Glomerular endothelial cell (primary cell): ENCODE measurements at regions not wholly inside any gene's neighbourhood (a gene's known extent, or its start where the extent isn't known, plus 50 kb on each side); places are given as distances from the start of the nearest gene placed in this dataset.

Source experiments
- DNase-seq: peaks from one replicate; pipeline ENCODE4 v3.0.0-alpha.2; 2011; ENCODE audit warnings: low read depth, low spot score; ENCODE audit errors: extremely low read depth

DNA sequence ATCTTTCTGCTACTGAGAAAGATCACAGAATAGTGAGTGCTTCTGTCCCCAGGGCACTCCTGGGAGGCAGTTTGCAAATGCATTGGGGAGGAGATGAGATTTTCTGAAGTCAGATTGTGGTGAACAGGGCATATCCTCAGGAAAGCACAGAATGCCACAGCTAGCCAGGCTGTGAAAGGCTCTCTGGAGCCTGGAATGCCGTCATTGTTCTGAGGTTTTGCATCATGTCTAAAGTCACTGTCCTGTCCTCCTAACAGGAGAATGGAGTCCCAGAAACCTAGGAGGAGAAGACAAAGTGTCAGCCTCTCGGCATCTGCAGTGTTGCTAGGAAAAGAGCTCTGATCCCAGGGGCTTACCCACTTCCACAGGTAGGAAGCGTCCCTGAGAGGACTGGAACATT, 69.2 kb upstream of the IGFBP3 start:
- DNase-seq: no peak

DNA sequence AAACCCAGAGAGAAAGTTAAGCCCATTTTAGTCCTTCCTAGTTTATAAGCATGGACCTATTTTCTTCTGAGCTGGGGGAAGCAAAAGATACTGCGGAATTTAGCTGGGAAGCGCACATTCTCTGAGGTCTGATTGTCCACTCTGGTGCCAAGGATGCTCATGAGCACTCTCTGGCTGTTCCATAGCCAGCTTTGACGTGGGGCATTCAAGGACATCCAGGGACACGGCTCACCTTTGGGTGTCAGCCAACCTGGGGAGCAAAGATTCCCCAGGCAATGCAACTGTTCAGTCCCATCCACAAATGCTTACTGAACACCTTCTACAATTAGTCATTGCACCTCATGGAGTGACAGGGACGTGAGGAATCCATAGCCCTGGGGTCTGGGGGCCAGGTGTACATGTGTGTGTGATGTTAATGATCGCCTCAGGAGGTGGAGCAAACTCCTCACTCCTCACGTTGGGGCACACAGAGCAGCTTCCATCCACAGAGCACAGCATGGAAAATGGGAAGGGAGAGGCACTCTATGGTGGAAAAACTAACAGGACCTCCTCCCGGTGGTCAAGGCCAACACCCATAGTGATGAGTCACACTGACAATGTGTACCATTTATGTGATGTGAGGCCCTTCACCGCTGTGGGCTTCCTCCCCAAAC, 67.5 kb upstream of the IGFBP3 start:
- DNase-seq: no peak

DNA sequence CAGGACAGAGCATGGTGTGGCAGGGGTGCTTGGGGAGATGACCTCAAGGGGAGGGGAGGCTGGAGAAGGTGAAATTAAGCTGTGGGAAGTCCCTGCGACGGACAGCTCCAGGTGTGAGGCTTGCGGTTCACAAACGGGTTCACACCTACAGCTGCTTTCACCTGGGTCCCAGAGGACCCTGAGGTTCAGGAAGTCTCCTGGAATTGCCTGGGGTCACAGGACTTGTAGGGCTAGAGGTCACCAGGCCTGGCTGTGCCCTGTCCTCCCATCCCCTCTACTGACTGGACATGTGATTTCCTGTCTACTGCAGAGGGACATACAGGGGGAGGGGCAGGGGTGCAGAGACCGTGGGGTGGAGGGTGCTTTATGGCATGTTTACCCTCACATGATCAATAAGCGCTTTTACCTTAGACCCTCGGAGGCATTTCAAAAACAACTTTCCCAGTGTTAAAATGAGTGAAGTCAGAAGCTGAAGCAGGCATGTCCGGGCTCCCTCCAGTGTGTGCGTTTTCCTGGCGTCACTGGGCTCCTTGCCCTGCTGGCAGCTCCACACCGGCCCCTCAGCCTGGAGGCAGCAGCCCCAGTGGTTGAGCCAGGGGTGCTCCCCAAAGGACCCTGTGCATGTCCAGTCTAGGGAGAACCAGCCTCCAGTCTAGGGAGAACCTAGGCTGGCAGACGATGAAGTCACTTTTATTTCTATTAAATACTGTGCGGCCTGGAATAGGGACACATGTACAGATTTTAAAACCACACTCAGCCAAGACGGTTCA, 66.6 kb upstream of the IGFBP3 start:
- DNase-seq: no peak

DNA sequence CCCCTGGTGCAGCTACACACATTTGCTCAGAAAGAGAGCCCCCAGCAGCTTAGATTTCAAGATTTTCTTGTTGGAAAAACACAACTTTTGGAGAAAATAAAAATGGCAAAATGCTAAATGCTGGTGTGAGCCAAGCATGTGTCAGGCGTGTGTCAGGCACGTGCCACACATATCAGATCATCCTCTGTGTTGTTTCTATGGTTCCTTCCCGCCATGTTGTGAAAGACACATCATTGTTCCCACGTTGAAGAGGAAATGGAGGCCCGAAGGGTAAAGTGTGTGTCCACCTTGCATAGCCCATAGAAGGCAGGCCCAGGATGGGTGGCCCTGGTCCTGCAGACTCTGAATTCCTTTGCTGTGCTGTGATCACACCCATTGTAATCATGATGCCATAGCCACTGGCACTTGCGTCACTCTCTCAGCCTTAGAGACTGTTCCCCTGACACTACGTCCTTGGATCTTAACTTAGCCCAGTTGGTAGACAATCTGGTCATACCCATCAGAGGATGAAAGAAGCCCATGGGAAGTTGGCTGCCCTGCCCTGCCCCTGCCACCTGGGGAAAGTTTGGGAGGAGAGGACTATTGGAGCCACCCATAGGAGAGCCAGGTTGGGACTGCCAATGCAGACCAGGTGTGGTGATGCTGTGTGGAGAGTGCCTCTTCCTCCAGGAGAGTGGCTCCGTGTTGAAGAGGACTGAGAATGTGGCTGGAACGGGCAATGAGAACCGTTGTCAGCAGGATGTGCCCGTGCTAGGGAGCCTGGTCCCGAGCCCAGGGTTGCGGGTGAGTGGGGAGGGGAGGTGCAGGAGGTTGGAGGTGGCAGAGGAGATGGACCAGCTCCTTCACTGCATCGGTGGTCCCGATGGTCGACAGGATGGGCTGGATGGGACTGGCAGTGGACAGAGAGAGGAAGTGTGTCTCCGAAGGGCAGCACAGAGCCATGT, 65.6 kb upstream of the IGFBP3 start:
- DNase-seq: no peak

DNA sequence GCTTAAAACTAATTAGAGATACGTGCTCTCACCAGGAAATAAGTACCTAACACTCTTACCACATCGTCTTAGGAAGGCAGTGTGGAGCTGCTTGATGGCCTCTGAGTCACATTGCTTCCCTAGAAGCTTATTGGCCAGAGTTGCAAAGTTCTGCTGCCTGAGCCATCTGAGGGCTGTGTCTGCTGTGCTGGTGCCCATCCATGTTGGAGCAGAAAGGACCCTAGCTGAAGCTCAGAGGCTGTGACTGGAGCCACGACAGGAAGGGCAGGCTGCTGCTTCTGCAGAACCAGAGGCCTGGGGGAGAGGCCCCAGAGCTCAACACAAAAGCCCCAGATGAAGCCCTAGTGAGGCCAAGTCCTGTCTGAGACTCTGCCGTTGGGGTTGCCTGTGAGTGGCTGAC, 64.8 kb upstream of the IGFBP3 start:
- no peak for DNase-seq

DNA sequence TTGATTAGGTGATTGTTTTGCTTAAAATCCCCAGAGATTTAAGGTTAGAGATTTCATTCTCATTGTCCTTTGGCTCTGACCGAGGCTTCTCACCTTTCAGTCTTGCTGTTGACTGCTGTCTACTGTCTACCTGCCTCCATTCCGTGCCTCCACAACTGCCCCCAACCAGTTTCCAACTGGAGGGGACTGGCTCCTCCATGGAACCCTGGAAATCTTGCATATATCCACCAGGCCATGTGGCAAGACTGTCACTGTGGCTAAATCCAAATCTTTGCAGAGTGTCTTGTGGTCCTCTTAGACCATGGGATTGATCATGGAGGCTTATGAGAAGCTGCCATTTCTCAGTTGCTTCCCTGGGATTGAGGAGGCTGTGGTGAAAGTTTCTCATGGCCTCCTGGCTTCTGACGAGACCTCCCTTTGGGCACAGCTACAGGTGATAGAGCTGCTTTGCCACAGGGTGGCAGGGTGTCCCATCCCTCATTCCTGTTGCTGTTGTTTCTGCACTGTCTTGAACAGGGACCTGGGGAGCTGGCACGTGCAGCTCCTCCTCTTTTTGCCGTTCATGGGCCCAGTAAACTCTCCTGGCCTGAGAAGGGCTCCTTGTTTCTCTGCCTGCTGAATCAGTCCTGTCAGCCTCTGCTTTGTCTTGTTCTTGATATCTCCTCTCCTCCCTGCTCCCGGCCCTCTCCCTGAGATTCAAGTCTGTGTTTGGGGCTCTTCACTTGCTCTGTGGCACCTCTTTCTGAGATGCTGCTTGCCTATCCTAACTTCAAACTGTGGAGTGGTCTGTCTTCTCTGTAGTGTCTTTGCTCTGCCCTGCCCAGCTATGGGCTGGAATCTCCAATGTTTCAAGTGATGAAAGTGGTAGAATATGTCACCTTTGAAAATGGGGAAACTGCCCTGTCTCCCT, 63.6 kb upstream of the IGFBP3 start:
- no peak for DNase-seq

DNA sequence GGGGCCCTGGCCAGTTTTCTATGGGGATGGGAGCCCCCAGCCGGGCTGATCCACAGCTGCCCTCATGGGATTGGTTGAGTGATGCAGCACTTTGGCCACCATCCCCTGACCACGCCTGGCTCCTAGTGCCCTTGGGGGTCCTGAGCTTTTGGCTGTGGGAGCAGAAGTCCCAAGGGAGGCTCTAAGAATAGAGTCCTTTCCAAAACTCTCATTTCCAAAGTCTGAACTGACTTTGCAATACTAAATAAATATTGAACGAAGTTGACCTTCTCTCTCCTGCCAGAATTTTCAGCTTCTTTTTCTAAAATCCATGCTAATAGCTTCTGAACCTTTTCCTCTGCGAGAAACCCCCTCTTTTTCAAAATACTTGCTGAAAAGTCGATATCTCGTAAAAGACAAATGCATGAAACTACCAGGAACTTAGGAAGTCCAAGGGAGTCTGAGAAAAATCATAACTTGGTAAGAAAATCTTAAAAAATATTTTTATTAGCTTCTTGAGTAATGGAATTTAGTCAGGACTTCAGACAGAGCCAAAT, 62.7 kb upstream of the IGFBP3 start:
- DNase-seq: no peak

DNA sequence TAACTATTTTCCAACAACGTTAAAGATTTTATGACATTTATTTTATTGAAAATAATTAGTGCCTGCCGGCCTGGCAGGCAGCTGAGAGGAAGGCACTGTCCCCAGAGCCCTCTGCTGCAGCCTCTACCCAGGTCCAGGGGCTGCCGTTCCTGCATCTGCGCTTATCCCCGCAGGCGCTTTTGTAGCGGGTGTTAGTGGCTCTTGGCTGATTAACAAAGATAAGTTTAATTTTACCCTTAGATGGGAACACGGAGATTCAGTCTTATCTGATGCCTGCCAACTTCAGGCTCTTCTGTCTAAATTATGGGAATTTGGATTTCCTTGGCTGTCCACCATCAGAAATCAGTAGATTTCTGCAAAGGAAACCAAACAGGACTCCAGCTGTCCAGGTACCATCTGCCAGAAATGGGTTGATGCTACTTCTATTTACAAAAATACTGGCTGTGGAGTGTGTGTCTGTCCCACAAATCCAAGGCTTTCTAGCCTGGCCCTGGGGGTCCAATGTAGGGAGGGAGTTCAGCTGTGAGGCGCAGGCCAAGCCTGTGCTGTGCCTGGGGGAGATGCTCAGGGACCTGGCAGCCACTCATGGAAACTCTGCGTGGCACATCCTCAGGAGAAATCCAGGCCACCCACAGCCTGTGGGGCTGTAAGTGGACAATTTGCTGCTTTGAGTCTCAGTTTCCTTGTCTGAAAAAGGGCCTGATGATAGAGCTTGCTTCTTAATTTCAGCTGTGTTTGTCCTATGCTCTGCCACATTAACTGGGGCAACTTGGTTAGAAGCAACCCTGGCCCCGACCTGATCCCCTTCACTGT, 62.0 kb upstream of the IGFBP3 start:
- no peak for DNase-seq

DNA sequence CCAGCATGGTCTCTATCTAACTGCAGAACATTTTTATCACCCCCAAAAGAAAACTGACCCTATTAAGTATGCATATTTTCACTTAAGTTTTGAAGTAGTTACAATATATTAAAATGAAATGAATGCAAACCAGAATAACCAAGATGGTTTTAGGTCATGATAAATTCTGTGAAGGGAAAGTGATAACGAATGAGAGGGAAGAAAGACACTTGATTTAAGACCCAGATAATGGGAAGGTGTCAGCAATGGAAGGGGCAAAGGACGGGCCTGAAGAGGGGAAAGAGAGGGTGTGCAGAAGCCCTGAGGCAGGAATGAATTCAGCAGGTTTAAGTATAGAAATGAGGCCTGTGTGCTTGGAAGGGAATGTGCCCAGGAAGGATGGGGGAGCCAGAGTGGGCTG, 61.1 kb upstream of the IGFBP3 start:
- no peak for DNase-seq

DNA sequence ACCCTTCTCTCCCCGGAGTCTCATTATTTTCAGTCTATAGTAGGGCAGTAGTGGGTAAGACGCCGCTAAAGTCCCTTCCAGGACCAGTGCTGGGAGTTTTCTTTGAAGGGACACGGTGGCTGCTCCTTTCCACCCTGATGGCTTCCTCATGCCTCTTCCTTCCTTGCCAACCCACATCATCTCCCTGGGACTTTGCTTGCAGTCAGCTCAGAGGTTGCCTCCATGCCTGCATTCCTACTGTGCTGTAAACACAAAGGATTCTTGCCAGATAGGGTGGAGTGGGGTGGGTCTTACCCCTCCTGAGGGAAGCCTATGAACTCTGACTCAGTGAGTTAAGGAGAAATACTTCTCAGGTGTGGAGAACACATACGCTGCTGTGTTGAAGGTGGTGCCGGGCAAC, 59.9 kb upstream of the IGFBP3 start:
- DNase-seq: no peak

DNA sequence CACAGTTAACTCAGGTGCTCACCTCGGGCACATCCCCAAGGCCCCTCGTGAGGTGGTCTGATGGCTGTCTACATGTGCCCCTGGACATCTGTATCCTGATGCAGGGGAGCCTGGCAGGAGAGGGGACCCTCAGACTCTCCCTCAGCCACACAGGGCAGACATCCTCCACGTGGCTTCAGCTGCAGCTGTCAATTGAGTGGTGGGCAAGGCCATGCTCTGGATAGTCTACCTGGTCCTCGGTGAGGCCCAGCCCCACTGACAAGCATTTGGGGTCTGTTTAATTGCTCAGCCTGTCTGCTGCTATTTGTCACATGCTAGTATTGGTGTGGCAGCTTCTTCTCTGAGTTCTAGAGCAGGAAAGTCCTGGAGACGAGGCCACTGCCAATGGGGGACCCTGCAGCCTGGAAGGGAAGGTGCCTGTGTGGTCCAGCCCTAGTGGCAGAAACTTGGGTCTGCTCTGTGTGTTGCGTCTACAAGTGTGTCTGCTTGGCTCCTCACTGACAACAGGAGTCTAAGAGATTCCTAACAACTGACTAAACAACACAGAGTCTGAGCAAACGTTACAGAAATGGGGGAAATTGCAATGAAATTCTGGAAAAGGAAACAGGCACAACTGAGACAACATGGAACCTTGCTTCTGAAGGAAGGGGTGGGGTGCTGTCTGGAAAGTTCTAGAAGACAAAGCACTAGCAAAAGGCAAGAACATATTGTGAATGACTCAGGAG, 59.3 kb upstream of the IGFBP3 start:
- DNase-seq: no peak

DNA sequence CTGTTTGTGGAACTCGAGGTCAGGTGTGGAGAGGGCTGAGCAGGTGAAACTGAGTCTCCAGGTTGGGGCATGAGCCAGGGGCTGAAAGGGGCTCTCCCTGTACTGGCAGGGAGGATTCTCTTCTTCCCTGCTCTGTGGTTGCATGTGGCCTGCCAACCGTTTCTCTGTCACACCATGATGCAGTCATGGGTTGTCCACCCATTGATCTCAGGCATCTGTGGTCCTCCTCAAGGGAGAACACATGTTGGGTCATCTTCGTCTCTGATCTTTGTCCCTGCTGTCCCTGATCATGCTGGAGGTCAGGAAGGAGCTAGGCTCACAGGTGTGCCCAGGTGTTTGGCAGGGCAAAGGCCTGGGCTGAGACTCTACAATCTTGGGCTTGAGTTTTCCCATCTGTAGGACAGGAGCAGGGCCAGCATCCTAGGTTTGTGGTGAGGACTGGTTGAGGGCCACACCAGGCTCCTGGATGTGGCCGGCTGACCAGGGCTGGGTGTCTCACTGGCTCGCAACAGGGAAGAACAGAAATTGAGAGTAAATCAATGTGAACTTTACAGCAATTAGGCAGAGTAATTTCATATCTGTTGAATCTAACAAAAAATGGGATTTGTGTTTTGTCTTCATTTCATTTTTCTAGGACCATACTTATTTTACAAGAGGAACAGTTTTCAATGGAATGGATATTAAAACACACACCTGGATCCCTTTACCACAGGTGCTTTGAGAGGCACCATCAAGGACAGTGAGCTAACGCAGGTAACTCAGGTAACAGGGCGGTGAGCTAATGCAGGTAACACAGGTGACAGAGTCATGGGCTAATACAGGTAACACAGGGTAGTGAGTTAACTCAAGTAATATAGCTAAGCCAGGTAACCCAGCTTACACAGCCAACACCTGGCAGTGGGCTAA, 58.5 kb upstream of the IGFBP3 start:
- DNase-seq: no peak

DNA sequence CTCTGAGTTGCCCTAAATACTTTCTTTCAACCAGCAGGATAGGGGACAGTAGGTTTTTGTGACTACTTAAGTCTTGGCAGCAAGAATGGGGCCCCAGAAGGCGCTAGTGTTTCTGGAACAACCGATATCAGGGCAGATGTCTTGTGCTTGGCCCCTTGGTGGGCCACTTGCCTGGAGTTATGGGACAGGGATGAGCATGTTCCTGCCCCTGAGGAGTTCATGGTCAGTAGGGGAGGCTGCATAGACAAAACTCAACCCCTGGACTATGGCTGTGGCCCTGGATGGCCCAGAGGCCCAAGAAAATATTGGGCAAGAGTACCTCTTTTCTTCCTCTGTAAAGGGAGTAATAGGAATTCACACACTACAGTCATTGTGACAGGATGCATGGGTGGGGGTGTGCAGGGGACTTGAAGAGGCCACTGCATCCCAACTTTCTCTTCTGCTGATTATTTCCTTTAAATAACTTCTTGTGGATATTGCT, 57.7 kb upstream of the IGFBP3 start:
- DNase-seq: no peak

DNA sequence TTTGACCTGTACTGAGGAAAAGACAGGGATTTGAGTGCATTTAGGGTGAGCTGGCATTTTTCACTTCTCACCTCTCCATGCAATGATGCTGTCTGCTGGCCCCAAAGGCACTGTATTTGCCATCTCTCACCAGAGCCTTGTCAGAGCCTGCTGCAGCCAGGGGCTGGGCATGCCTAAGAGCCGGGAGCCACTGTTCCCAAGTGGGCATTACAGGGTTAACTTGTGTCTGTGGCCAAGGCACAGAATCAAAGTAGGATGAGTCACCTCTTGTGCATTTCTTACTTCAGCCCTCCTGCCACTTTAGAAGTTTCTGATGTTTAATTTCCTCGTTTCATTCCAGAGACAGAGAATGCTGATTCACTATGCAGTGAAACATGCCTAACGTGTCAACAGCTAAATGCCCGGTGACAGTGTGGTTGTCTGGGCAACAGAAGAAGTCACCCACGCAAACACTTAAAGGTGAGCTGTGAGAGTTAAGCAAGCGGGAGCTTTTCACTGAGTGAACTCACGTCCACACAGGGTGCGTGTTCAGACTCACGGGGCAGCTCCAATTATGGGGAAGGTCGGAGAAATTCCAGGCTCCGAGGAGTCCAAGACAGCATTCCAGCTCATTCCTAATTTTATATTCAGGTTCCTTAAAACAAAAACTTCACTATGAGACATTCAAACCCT, 57.1 kb upstream of the IGFBP3 start:
- peak; percentile 68 for DNase-seq

DNA sequence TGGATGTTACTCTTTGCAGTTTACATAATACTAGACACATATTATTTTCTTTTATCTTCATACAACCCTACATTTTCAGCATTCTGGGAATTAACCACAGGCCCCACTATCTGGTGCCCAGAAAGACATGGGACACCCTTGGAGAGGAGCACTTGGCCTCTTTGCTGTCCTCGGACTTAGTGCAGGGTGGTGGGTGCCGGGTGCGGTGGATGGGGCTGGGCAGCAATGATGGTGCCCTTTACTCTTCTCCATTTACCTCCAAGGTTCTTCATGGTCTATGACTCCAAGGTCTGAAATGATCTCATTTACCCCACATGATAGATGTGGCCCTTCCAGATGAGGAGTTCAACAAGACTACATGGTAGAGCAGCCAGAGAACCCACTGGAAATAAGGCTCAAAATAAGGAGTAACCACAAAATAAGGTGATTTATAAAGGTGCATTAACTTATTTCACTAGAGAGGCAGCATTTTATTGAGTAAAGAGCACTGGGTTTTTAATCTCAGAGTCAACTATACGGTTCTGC, 56.2 kb upstream of the IGFBP3 start:
- DNase-seq: no peak

DNA sequence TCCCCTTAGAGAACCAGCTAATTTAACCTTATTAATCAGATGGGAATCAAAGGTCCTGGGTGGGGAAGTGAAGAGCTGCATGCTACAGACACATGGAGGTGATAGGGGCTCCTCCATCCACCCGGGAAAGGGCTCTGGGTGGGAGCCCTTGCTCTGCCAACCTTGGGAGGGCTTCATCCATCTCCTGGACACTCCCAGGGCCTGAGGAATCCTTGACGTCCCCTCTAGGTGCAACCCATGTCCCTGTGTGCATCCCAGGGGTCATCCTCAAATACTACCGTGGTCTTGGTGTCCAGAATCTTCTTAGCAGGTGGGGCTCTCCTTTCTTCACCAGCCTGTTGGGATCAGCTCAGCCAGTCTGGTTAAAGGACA, 55.4 kb upstream of the IGFBP3 start:
- no peak for DNase-seq
